ENCODE measurements at regions not wholly inside any gene's neighbourhood (a gene's known extent, or its start where the extent isn't known, plus 50 kb on each side); places are given as distances from the start of the nearest gene placed in this dataset.

- Histone ChIP-seq H3K36me3 (replicated peaks in 1 of 2; ENCODE audit: control insufficient read depth in 1 of 2, insufficient read depth in 2 of 2, low read length in 2 of 2) (no peaks in the 10 kb centered on the region), H3K4me1 (ENCODE audit: insufficient read depth, low read length) (peaks cover 25% of the 10 kb centered on the region), H3K27ac (ENCODE audit: extremely low read length, insufficient read depth, low read length) (no peak overlapping the region), H4K20me1 (ENCODE audit: insufficient read depth, low read length) (no peaks in the 10 kb centered on the region), H3K4me2 (ENCODE audit: low read depth, low read length) (peak overlapping the region; percentile 41), H3K79me2 (ENCODE audit: insufficient read depth, low read length) (no peaks in the 10 kb centered on the region), H3K9ac (ENCODE audit: insufficient read depth, low read depth, low read length) (no peak overlapping the region), H3K27me3 (ENCODE audit: control insufficient read depth in 1 of 2, insufficient read depth in 2 of 2, low read length in 2 of 2) (no peaks in the 10 kb centered on the region), H3K9me3 (ENCODE audit: low read length) (no peaks in the 10 kb centered on the region), H2AFZ (ENCODE audit: low read length) (no peak overlapping the region), H3K4me3 (replicated peaks in 1 of 3; ENCODE audit: insufficient read depth in 1 of 3, low read depth in 2 of 3, low read length in 3 of 3) (no peak overlapping the region)
- no TSS peak for BruUV-seq (replicated peaks)
- CTCF ChIA-PET (ENCODE audit: low intra/inter-chr PET ratio, low total read pairs) = no interaction called here
- FAIRE-seq = peak; percentile 87
- intact Hi-C loops (cut with micrococcal nuclease; ENCODE audit: unreplicated experiment) = no loop called here
- peak; percentile 46 for DNase-seq (ENCODE audit: low spot score)
- POLR2A ChIA-PET = no interaction called here
- ATAC-seq = peak; percentile 93
- in situ Hi-C loops (cut with HindIII; ENCODE audit: extremely low pct_ligation_motif_present, low pct_unique_long_range_greater_than_20kb) = no loop called here
- WGBS (ENCODE audit: low lambda C conversion rate) = no CpG with 5 or more reads among the region's 2 CpGs
- TF ChIP-seq NFYC (CRISPR knock-in tag; IDR thresholded peaks at IDR 0.05) (no peak), ZNF629 (CRISPR knock-in tag; conservative IDR thresholded peaks at IDR 0.05) (0 out of 2 replicates have a peak, but pooled peaks have one; percentile 28), ISL2 (CRISPR knock-in tag; IDR thresholded peaks at IDR 0.05) (0 out of 2 replicates have a peak, but pooled peaks have one; percentile 29), AGO1 (IDR thresholded peaks at IDR 0.05; ENCODE audit: low read depth, low read length, poor library complexity, severe bottlenecking) (no peak), GRHL1 (CRISPR knock-in tag; conservative IDR thresholded peaks at IDR 0.05) (no peak), ZNF644 (CRISPR knock-in tag; IDR thresholded peaks at IDR 0.05; ENCODE audit: low read depth) (peak; percentile 99), TOPORS (CRISPR knock-in tag; IDR thresholded peaks at IDR 0.05) (no peak), RAD21 (CRISPR knock-in tag; IDR thresholded peaks at IDR 0.05) (no peak), ZNF496 (CRISPR knock-in tag; IDR thresholded peaks at IDR 0.05; ENCODE audit: insufficient replicate concordance) (no peak), ARID5B (CRISPR knock-in tag; IDR thresholded peaks at IDR 0.05) (peak; percentile 58), ZMYM3 (CRISPR knock-in tag; IDR thresholded peaks at IDR 0.05) (peak; percentile 72), MEIS1 (CRISPR knock-in tag; IDR thresholded peaks at IDR 0.05; ENCODE audit: borderline replicate concordance) (0 out of 2 replicates have a peak, but pooled peaks have one; percentile 36)
- TF ChIP-seq, protein P1, sequence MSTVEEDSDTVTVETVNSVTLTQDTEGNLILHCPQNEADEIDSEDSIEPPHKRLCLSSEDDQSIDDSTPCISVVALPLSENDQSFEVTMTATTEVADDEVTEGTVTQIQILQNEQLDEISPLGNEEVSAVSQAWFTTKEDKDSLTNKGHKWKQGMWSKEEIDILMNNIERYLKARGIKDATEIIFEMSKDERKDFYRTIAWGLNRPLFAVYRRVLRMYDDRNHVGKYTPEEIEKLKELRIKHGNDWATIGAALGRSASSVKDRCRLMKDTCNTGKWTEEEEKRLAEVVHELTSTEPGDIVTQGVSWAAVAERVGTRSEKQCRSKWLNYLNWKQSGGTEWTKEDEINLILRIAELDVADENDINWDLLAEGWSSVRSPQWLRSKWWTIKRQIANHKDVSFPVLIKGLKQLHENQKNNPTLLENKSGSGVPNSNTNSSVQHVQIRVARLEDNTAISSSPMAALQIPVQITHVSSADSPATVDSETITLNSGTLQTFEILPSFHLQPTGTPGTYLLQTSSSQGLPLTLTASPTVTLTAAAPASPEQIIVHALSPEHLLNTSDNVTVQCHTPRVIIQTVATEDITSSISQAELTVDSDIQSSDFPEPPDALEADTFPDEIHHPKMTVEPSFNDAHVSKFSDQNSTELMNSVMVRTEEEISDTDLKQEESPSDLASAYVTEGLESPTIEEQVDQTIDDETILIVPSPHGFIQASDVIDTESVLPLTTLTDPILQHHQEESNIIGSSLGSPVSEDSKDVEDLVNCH (CRISPR knock-in tag; IDR thresholded peaks at IDR 0.05) = no peak
- TF ChIP-seq, protein P2, sequence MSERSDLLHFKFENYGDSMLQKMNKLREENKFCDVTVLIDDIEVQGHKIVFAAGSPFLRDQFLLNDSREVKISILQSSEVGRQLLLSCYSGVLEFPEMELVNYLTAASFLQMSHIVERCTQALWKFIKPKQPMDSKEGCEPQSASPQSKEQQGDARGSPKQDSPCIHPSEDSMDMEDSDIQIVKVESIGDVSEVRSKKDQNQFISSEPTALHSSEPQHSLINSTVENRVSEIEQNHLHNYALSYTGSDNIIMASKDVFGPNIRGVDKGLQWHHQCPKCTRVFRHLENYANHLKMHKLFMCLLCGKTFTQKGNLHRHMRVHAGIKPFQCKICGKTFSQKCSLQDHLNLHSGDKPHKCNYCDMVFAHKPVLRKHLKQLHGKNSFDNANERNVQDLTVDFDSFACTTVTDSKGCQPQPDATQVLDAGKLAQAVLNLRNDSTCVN (CRISPR knock-in tag; IDR thresholded peaks at IDR 0.05; ENCODE audit: borderline replicate concordance) = peak; percentile 86; the same call in 1 of the 2 replicates
- TF ChIP-seq, protein P3, sequence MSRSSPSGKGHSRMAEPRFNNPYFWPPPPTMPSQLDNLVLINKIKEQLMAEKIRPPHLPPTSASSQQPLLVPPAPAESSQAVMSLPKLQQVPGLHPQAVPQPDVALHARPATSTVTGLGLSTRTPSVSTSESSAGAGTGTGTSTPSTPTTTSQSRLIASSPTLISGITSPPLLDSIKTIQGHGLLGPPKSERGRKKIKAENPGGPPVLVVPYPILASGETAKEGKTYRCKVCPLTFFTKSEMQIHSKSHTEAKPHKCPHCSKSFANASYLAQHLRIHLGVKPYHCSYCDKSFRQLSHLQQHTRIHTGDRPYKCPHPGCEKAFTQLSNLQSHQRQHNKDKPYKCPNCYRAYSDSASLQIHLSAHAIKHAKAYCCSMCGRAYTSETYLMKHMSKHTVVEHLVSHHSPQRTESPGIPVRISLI (CRISPR knock-in tag; IDR thresholded peaks at IDR 0.05; ENCODE audit: borderline replicate concordance) = 0 out of 2 replicates have a peak, but pooled peaks have one; percentile 16
These were observed 147.6 kb upstream of the ATP6AP2 start for GRCh38 chrX:40433160-40433559.

All from HepG2 (cell line).